Adipose tissue (tissue), 3 donors: ENCODE measurements at regions not wholly inside any gene's neighbourhood (a gene's known extent, or its start where the extent isn't known, plus 50 kb on each side); places are given as distances from the start of the nearest gene placed in this dataset.
"Not testable (repeated sequence)": the region's sequence is repeated elsewhere in the genome, so short reads cannot be mapped to it uniquely, and the experiment has no call there.

Experiments
- H3K27ac ChIP-seq: one replicate; pipeline ENCODE4 v1.5.1; 2013; ENCODE audit warnings: low read depth, low read length
- WGBS, 3 donors: extraction: QIAGEN DNeasy Blood & Tissue Kit; methylation state at CpG; one replicate each; pipeline ENCODE4 v1.1.7; 2013; 5-methylcytosine and 5-hydroxymethylcytosine counted together
- donor health status: healthy with polysubstance abuse.
- donor health status: Bipolar disorder and iron deficiency.
- donor health status: healthy.

- H3K27ac ChIP-seq: no peak overlapping the region
- WGBS, 3 donors: 42 to 52% (median 51%) methylated on average over 2 of the region's 2 CpGs
Measured at GRCh38 chr10:4181621-4182049, 396.6 kb upstream of the KLF6 start.

GRCh38 chr10:4181081-4181480, 396.1 kb upstream of the KLF6 start:
- WGBS, 3 donors: 79 to 90% (median 83%) methylated on average over 9 of the region's 9 CpGs
- no peak overlapping the region for H3K27ac ChIP-seq

GRCh38 chr10:4177791-4178190, 392.8 kb upstream of the KLF6 start:
- no peak overlapping the region for H3K27ac ChIP-seq
- 53 to 67% (median 61%) methylated on average over 3 of the region's 3 CpGs for WGBS, 3 donors

- H3K27ac ChIP-seq: no peak overlapping the region
- WGBS, 3 donors: 74 to 86% (median 78%) methylated on average over 5 of the region's 5 CpGs
Measured at GRCh38 chr10:4176500-4177281, 391.7 kb upstream of the KLF6 start.

GRCh38 chr10:4174197-4174596, 389.2 kb upstream of the KLF6 start:
- WGBS, 3 donors: 81 to 96% (median 95%) methylated on average over 9 of the region's 9 CpGs
- H3K27ac ChIP-seq: no peak overlapping the region

GRCh38 chr10:4170633-4171314, 385.8 kb upstream of the KLF6 start:
- WGBS, 3 donors: 58 to 91% (median 87%) methylated on average over 6 of the region's 6 CpGs
- H3K27ac ChIP-seq: no peak overlapping the region

- H3K27ac ChIP-seq: no peak overlapping the region
- WGBS, 3 donors: 79 to 98% (median 96%) methylated on average over 2 of the region's 2 CpGs
Measured at GRCh38 chr10:4170181-4170580, 385.2 kb upstream of the KLF6 start.

- WGBS, 3 donors: 73 to 100% (median 98%) methylated on average over 1 of the region's 1 CpG
- H3K27ac ChIP-seq: no peak overlapping the region
Measured at GRCh38 chr10:4169448-4169847, 384.4 kb upstream of the KLF6 start.

GRCh38 chr10:4167216-4167615, 382.2 kb upstream of the KLF6 start:
- no peak overlapping the region for H3K27ac ChIP-seq
- WGBS, 3 donors: 82 to 90% (median 87%) methylated on average over 8 of the region's 8 CpGs

- WGBS, 3 donors: 79 to 91% (median 88%) methylated on average over 7 of the region's 7 CpGs
Measured at GRCh38 chr10:4162571-4163286, 377.7 kb upstream of the KLF6 start.

GRCh38 chr10:4159173-4159572, 374.2 kb upstream of the KLF6 start:
- WGBS, 3 donors: 91 to 95% (median 94%) methylated on average over 6 of the region's 6 CpGs

More at GRCh38 chr10:4162571-4163286, 377.7 kb upstream of the KLF6 start:
- H3K27ac ChIP-seq: no peak overlapping the region

GRCh38 chr10:4154191-4154715, 369.2 kb upstream of the KLF6 start:
- no peak overlapping the region for H3K27ac ChIP-seq
- 66 to 73% (median 68%) methylated on average over 4 of the region's 4 CpGs for WGBS, 3 donors

More at GRCh38 chr10:4159173-4159572, 374.2 kb upstream of the KLF6 start:
- H3K27ac ChIP-seq: no peak overlapping the region

- 50 to 90% (median 89%) methylated on average over 16 of the region's 16 CpGs for WGBS, 3 donors
- H3K27ac ChIP-seq: no peak overlapping the region
Measured at GRCh38 chr10:4151466-4151865, 366.5 kb upstream of the KLF6 start.

- H3K27ac ChIP-seq: no peak overlapping the region
- WGBS, 3 donors: 77 to 96% (median 95%) methylated on average over 4 of the region's 4 CpGs
Measured at GRCh38 chr10:4150676-4151075, 365.7 kb upstream of the KLF6 start.

GRCh38 chr10:4149460-4149859, 364.5 kb upstream of the KLF6 start:
- H3K27ac ChIP-seq: not testable (repeated sequence)
- 81 to 95% (median 93%) methylated on average over 13 to 14 of the region's 14 CpGs for WGBS, 3 donors

- no peak overlapping the region for H3K27ac ChIP-seq
Measured at GRCh38 chr10:4147245-4147644, 362.2 kb upstream of the KLF6 start.

GRCh38 chr10:4144817-4145216, 359.8 kb upstream of the KLF6 start:
- no peak overlapping the region for H3K27ac ChIP-seq
- WGBS, 3 donors: 60 to 90% (median 75%) methylated on average over 6 of the region's 6 CpGs

GRCh38 chr10:4141471-4141870, 356.5 kb upstream of the KLF6 start:
- 71 to 94% (median 92%) methylated on average over 4 of the region's 4 CpGs for WGBS, 3 donors
- H3K27ac ChIP-seq: no peak overlapping the region

- WGBS, 3 donors: 77 to 95% (median 93%) methylated on average over 3 of the region's 3 CpGs
- no peak overlapping the region for H3K27ac ChIP-seq
Measured at GRCh38 chr10:4138146-4138721, 353.2 kb upstream of the KLF6 start.
